Chondrocyte (in vitro differentiated cells): ENCODE measurements at regions not wholly inside any gene's neighbourhood (a gene's known extent, or its start where the extent isn't known, plus 50 kb on each side); places are given as distances from the start of the nearest gene placed in this dataset.

Experiments used
- DNase-seq: peaks from one replicate; pipeline ENCODE4 v3.0.0; 2021; ENCODE audit warnings: mixed read lengths, low spot score
- H3K27ac Mint-ChIP-seq: one replicate; pipeline ENCODE4 v1.8.0; 2021; ENCODE audit warnings: mild to moderate bottlenecking, moderate library complexity, mixed read lengths; ENCODE audit not compliant: unreplicated experiment
- H3K27me3 Mint-ChIP-seq: 2 replicates; pipeline ENCODE4 v1.8.0; 2021; ENCODE audit warnings: low read depth, mixed read lengths
- H3K36me3 Mint-ChIP-seq: 2 replicates; pipeline ENCODE4 v1.8.0; 2021; ENCODE audit warnings: low read depth, mixed read lengths
- H3K4me1 Mint-ChIP-seq: 2 replicates; pipeline ENCODE4 v1.8.0; 2021; ENCODE audit warnings: low read depth, mild to moderate bottlenecking, mixed read lengths
- H3K4me3 Mint-ChIP-seq: one replicate; pipeline ENCODE4 v1.8.0; 2021; ENCODE audit warnings: mild to moderate bottlenecking, moderate library complexity, mixed read lengths; ENCODE audit not compliant: unreplicated experiment
- H3K9me3 Mint-ChIP-seq: 2 replicates; pipeline ENCODE4 v1.8.0; 2021; ENCODE audit warnings: low read depth, mixed read lengths
- CTCF ChIP-seq: fragments of 200-600 bp; sonication (generic); IDR thresholded peaks from 2 replicates; pipeline ENCODE4 v1.5.0; 2021; ENCODE audit warnings: antibody characterized with exemption, mild to moderate bottlenecking, moderate library complexity

DNA sequence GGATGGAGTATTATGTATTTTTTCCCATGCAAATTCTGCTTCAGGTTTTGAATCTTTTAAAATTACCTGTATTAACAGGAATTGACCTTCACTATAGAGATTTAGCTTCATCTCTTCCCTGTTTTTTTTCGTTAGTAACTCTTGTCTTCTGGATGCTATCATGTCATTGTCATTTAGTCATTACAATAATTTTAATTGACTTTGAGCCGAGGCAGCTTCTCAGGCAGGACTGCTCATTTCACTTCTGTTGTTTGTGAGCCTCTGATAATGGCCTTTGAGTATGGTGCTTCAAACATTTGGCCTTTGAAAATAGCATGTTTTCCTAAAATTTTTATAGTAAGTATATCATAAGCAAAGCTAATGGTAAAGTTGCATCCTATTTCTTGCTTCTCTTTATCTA, 375.1 kb upstream of the MMS22L start:
- Mint-ChIP-seq H3K4me3 (no peak overlapping the region), H3K27me3 (peaks cover 6% of the 10 kb centered on the region), H3K4me1 (no peaks in the 10 kb centered on the region), H3K9me3 (no peaks in the 10 kb centered on the region), H3K36me3 (no peaks in the 10 kb centered on the region), H3K27ac (no peak overlapping the region)
- DNase-seq, result no peak
- no peak for TF ChIP-seq CTCF

DNA sequence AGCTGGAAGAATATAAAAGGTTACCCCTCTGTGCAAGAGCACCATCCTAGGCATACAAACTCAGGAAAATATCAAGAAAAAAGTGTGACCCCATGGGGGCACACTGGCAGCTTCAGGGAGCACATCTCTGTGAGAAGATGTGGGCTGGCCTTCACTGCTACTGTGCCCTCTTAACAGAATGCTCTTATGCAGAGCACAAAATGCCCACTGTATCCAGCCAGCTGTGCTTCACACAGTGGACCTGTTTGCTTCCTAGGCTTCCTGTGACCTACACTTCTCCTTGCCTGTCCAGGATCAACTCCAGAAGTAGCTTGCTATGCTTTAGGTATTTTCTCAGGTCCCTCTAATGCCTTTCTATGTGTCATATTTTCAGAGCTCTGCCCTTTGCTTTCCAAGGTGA, 380.2 kb upstream of the MMS22L start:
- DNase-seq, result no peak
- H3K27me3 Mint-ChIP-seq, result no peaks in the 10 kb centered on the region
- no peaks in the 10 kb centered on the region for H3K4me1 Mint-ChIP-seq
- H3K27ac Mint-ChIP-seq, result no peak overlapping the region
- no peak overlapping the region for H3K4me3 Mint-ChIP-seq
- TF ChIP-seq CTCF, result no peak
- H3K9me3 Mint-ChIP-seq, result no peaks in the 10 kb centered on the region
- no peaks in the 10 kb centered on the region for H3K36me3 Mint-ChIP-seq

DNA sequence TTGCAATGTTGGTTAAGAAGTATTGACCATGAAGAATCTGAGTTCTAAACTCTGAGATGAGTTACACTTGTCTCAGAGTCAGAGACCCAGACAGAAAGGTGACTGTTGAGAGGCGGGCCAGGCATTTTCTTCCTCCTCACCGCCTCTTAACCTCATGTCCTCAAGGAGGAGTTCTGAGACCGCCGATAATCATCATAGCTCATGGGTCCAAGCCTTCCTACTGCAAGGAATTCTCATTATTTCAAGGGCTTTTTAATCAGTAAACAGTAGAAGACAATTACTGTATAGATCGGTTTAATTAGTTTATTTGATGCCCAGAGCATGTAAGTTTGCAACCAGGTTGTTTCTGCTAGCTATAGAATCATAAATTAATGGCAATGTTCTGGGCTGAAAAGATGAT, 382.4 kb upstream of the MMS22L start:
- H3K27me3 Mint-ChIP-seq, result no peaks in the 10 kb centered on the region
- H3K4me3 Mint-ChIP-seq, result no peak overlapping the region
- H3K27ac Mint-ChIP-seq, result no peak overlapping the region

DNA sequence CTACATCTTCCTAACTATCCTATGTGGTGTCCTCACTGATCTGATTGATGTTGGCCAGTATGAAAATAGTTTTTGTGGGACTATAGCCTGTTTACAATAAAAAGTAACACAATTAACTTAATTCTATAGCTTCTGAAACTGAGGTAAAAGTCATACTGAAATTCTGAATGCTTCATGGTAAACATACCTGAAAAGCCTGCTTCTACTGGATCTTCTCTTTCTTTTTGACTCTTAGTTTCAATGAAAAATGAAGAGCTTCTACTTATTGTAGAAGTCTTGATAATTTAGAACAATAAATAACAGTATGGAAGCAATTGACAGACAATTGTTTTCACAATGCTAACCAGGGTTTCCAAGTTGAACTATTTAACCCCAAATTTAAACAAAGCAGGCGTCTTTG, 383.9 kb upstream of the MMS22L start:
- H3K9me3 Mint-ChIP-seq, result no peaks in the 10 kb centered on the region
- no peak for DNase-seq
- no peaks in the 10 kb centered on the region for H3K36me3 Mint-ChIP-seq
- H3K4me3 Mint-ChIP-seq, result no peak overlapping the region
- H3K4me1 Mint-ChIP-seq, result no peaks in the 10 kb centered on the region
- no peak overlapping the region for H3K27ac Mint-ChIP-seq
- H3K27me3 Mint-ChIP-seq, result no peaks in the 10 kb centered on the region
- TF ChIP-seq CTCF, result no peak

More for the DNA sequence above, 382.4 kb upstream of the MMS22L start:
- Mint-ChIP-seq H3K9me3 (no peaks in the 10 kb centered on the region), H3K36me3 (no peaks in the 10 kb centered on the region), H3K4me1 (no peaks in the 10 kb centered on the region)
- TF ChIP-seq CTCF, result no peak
- no peak for DNase-seq

GRCh38 chr6:97668716-97669115, 385.7 kb upstream of the MMS22L start:
- Mint-ChIP-seq H3K4me3 (no peak overlapping the region), H3K9me3 (no peaks in the 10 kb centered on the region), H3K27me3 (no peaks in the 10 kb centered on the region), H3K27ac (no peak overlapping the region), H3K36me3 (no peaks in the 10 kb centered on the region), H3K4me1 (no peaks in the 10 kb centered on the region)
- DNase-seq, result no peak
- TF ChIP-seq CTCF, result no peak
